Adipocyte (in vitro differentiated cells): ENCODE measurements at regions not wholly inside any gene's neighbourhood (a gene's known extent, or its start where the extent isn't known, plus 50 kb on each side); places are given as distances from the start of the nearest gene placed in this dataset.

Experiments
- DNase-seq: peaks from one replicate; pipeline ENCODE4 v3.0.0-alpha.2; 2015; ENCODE audit warnings: low read depth
- H3K27me3 ChIP-seq: replicated peaks from 2 replicates; pipeline ENCODE4 v1.7.0; 2013; ENCODE audit warnings: mild to moderate bottlenecking, low read length, moderate library complexity; ENCODE audit not compliant: control insufficient read depth, insufficient read depth
- H3K36me3 ChIP-seq: 2 replicates; pipeline ENCODE4 v1.7.0; 2013; ENCODE audit warnings: low read length, mild to moderate bottlenecking, moderate library complexity; ENCODE audit not compliant: control insufficient read depth, insufficient read depth, severe bottlenecking
- H3K4me1 ChIP-seq: 2 replicates; pipeline ENCODE4 v1.7.0; 2013; ENCODE audit warnings: mild to moderate bottlenecking, low read length, moderate library complexity; ENCODE audit not compliant: control insufficient read depth, insufficient read depth
- H3K4me3 ChIP-seq: 2 replicates; pipeline ENCODE4 v1.7.0; 2013; ENCODE audit warnings: mild to moderate bottlenecking, low read length, moderate library complexity
- H3K9ac ChIP-seq: 2 replicates; pipeline ENCODE4 v1.7.0; 2013; ENCODE audit warnings: mild to moderate bottlenecking, low read length, moderate library complexity
- H3K9me3 ChIP-seq: 2 replicates; pipeline ENCODE4 v1.7.0; 2013; ENCODE audit warnings: mild to moderate bottlenecking, low read length, moderate library complexity; ENCODE audit not compliant: control insufficient read depth

GRCh38 chr3:186487819-186488218 is 56.4 kb downstream of the CRYGS start:
- no peaks in the 10 kb centered on the region for H3K9me3 ChIP-seq
- no peak for DNase-seq
- no peak overlapping the region for H3K4me3 ChIP-seq
- H3K9ac ChIP-seq = no peak overlapping the region
- H3K4me1 ChIP-seq = peaks cover 16% of the 10 kb centered on the region
- peaks cover 4% of the 10 kb centered on the region for H3K27me3 ChIP-seq
- no peaks in the 10 kb centered on the region for H3K36me3 ChIP-seq

- Histone ChIP-seq H3K4me1 (peaks cover 11% of the 10 kb centered on the region), H3K4me3 (no peak overlapping the region), H3K27me3 (peaks cover 4% of the 10 kb centered on the region), H3K9ac (no peak overlapping the region), H3K9me3 (no peaks in the 10 kb centered on the region), H3K36me3 (no peaks in the 10 kb centered on the region)
- no peak for DNase-seq
Observed at GRCh38 chr3:186487037-186487436, 57.1 kb downstream of the CRYGS start.

- no peaks in the 10 kb centered on the region for H3K9me3 ChIP-seq
- no peaks in the 10 kb centered on the region for H3K4me1 ChIP-seq
- peaks cover 4% of the 10 kb centered on the region for H3K27me3 ChIP-seq
- no peak overlapping the region for H3K9ac ChIP-seq
- no peaks in the 10 kb centered on the region for H3K36me3 ChIP-seq
- peak; percentile 5 for DNase-seq
- no peak overlapping the region for H3K4me3 ChIP-seq
Observed at GRCh38 chr3:186483611-186484340, 60.4 kb downstream of the CRYGS start.

GRCh38 chr3:186481526-186481925 is 62.7 kb downstream of the CRYGS start:
- Histone ChIP-seq H3K9me3 (no peaks in the 10 kb centered on the region), H3K36me3 (no peaks in the 10 kb centered on the region), H3K9ac (no peak overlapping the region), H3K4me3 (no peak overlapping the region), H3K4me1 (no peaks in the 10 kb centered on the region), H3K27me3 (peaks cover under 1% of the 10 kb centered on the region)
- DNase-seq = no peak

GRCh38 chr3:186477876-186478275 is 66.3 kb downstream of the CRYGS start:
- Histone ChIP-seq H3K36me3 (no peaks in the 10 kb centered on the region), H3K9me3 (no peaks in the 10 kb centered on the region), H3K27me3 (no peaks in the 10 kb centered on the region), H3K9ac (no peak overlapping the region), H3K4me1 (peaks cover 7% of the 10 kb centered on the region), H3K4me3 (no peak overlapping the region)
- no peak for DNase-seq

- H3K36me3 ChIP-seq = no peaks in the 10 kb centered on the region
- H3K4me3 ChIP-seq = no peak overlapping the region
- DNase-seq = no peak
Observed at GRCh38 chr3:186477033-186477432, 67.1 kb downstream of the CRYGS start.

GRCh38 chr3:186476541-186476940 is 67.6 kb downstream of the CRYGS start:
- no peak for DNase-seq
- peaks cover 2% of the 10 kb centered on the region for H3K27me3 ChIP-seq
- H3K9ac ChIP-seq = no peak overlapping the region
- no peaks in the 10 kb centered on the region for H3K9me3 ChIP-seq
- peaks cover 7% of the 10 kb centered on the region for H3K4me1 ChIP-seq
- H3K4me3 ChIP-seq = no peak overlapping the region
- H3K36me3 ChIP-seq = no peaks in the 10 kb centered on the region

More at GRCh38 chr3:186477033-186477432, 67.1 kb downstream of the CRYGS start:
- Histone ChIP-seq H3K9me3 (no peaks in the 10 kb centered on the region), H3K4me1 (peaks cover 7% of the 10 kb centered on the region), H3K27me3 (no peaks in the 10 kb centered on the region), H3K9ac (no peak overlapping the region)

- Histone ChIP-seq H3K9ac (no peak overlapping the region), H3K9me3 (no peaks in the 10 kb centered on the region), H3K27me3 (peaks cover 5% of the 10 kb centered on the region), H3K36me3 (no peaks in the 10 kb centered on the region), H3K4me1 (peaks cover 7% of the 10 kb centered on the region), H3K4me3 (no peak overlapping the region)
- DNase-seq = no peak
Observed at GRCh38 chr3:186476044-186476468, 68.1 kb downstream of the CRYGS start.

GRCh38 chr3:186473166-186473565 is 71.0 kb downstream of the CRYGS start:
- no peak for DNase-seq
- Histone ChIP-seq H3K9ac (no peak overlapping the region), H3K4me3 (no peak overlapping the region), H3K4me1 (peaks cover 7% of the 10 kb centered on the region), H3K27me3 (peaks cover 15% of the 10 kb centered on the region), H3K9me3 (no peaks in the 10 kb centered on the region), H3K36me3 (no peaks in the 10 kb centered on the region)

GRCh38 chr3:186472456-186473008 is 71.6 kb downstream of the CRYGS start:
- H3K9ac ChIP-seq = no peak overlapping the region
- DNase-seq = no peak
- peaks cover 7% of the 10 kb centered on the region for H3K4me1 ChIP-seq
- no peak overlapping the region for H3K4me3 ChIP-seq
- H3K36me3 ChIP-seq = no peaks in the 10 kb centered on the region
- H3K9me3 ChIP-seq = no peaks in the 10 kb centered on the region
- H3K27me3 ChIP-seq = peaks cover 21% of the 10 kb centered on the region

- Histone ChIP-seq H3K9ac (no peak overlapping the region), H3K27me3 (peaks cover 23% of the 10 kb centered on the region), H3K36me3 (no peaks in the 10 kb centered on the region), H3K9me3 (no peaks in the 10 kb centered on the region), H3K4me1 (peaks cover 14% of the 10 kb centered on the region), H3K4me3 (no peak overlapping the region)
- no peak for DNase-seq
Observed at GRCh38 chr3:186471771-186472170, 72.4 kb downstream of the CRYGS start.
